Ovary (tissue), 7 donors: ENCODE measurements at regions not wholly inside any gene's neighbourhood (a gene's known extent, or its start where the extent isn't known, plus 50 kb on each side); places are given as distances from the start of the nearest gene placed in this dataset.

ENCODE experiments used
- DNase-seq, 5 donors: peaks; one replicate each; pipeline ENCODE4 v3.0.0-alpha.2; 2019 to 2020
- H3K27ac ChIP-seq, 2 donors: fragments of 200-600 bp; one replicate each; pipeline versions ENCODE4 v1.5.1 to v1.8.0; 2019 to 2022
- H3K27me3 ChIP-seq: fragments of 200-600 bp; one replicate; pipeline ENCODE4 v1.8.0; 2022
- H3K36me3 ChIP-seq: fragments of 200-600 bp; sonication (generic); one replicate; pipeline ENCODE4 v1.5.1; 2019
- H3K4me1 ChIP-seq: one replicate; pipeline ENCODE4 v1.8.1; 2013; ENCODE audit warnings: mild to moderate bottlenecking, moderate library complexity; ENCODE audit not compliant: insufficient read depth
- H3K4me3 ChIP-seq: fragments of 200-600 bp; sonication (generic); one replicate; pipeline ENCODE4 v1.5.1; 2017
- H3K9me3 ChIP-seq, 2 donors: fragments of 200-600 bp in 1 of 2; sonication (generic) in 1 of 2; one replicate each; pipeline versions ENCODE4 v1.5.1 to v1.8.1; 2013 to 2019; ENCODE audit warnings: mild to moderate bottlenecking in 1 of 2, moderate library complexity in 1 of 2
- CTCF ChIP-seq, 3 donors: fragments of 450-650 bp in 2 of 3; fragments of 200-600 bp in 1 of 3; IDR thresholded peaks; one replicate each; pipeline versions ENCODE4 v1.5.1 to v1.8.0; 2016 to 2022; ENCODE audit warnings: antibody characterized with exemption in 3 of 3, mild to moderate bottlenecking in 1 of 3
- EP300 ChIP-seq: sonication (generic); formaldehyde crosslinking; IDR thresholded peaks from one replicate; pipeline ENCODE4 v1.6.1; 2017; ENCODE audit warnings: antibody characterized with exemption
- POLR2A ChIP-seq: fragments of 450-650 bp; IDR thresholded peaks from one replicate; pipeline ENCODE4 v1.6.1; 2017; ENCODE audit warnings: antibody characterized with exemption, mild to moderate bottlenecking, moderate library complexity
- WGBS, 3 donors: extraction: QIAGEN DNeasy Blood & Tissue Kit in 1 of 3; methylation state at CpG; one replicate each; pipeline versions ENCODE4 v1.1.5 to v1.1.7; 2013 to 2017; 5-methylcytosine and 5-hydroxymethylcytosine counted together
- intact Hi-C, 4 donors: fragments of 100-400 bp; cut with DNase I; formaldehyde crosslinking; loops; one replicate each; pipeline versions ENCODE4 v1.11.0 to v1.15.1; 2022 to 2023
- donor health status: DM: no; HTN: no; CAD: no; lungs with moderate emphysema.
- donor health status: DM: no; HTN: no; CAD: no.
- donor health status: Bipolar disorder and iron deficiency.
- donor health status: DM: no; HTN: no; CAD: no.
- donor health status: DM: yes; HTN: yes; CAD: no.

GRCh38 chr16:85165781-85166180, 53.5 kb upstream of the CIBAR2 start:
- H3K36me3 ChIP-seq, result no peaks in the 10 kb centered on the region
- intact Hi-C loops, result no loop called here
- H3K27ac ChIP-seq, result no peak overlapping the region
- TF ChIP-seq CTCF (IDR thresholded peaks at IDR 0.05), result no peak
- 92 to 94% (median 93%) methylated on average over 7 of the region's 7 CpGs for WGBS, 3 donors
- peaks cover 17% of the 10 kb centered on the region for H3K4me1 ChIP-seq
- no peak for DNase-seq
- no peaks in the 10 kb centered on the region for H3K9me3 ChIP-seq
- H3K4me3 ChIP-seq, result no peak overlapping the region
- H3K27me3 ChIP-seq, result no peaks in the 10 kb centered on the region

- H3K27ac ChIP-seq, result no peak overlapping the region
- H3K36me3 ChIP-seq, result no peaks in the 10 kb centered on the region
- no peaks in the 10 kb centered on the region for H3K27me3 ChIP-seq
- DNase-seq, result no peak
- no peaks in the 10 kb centered on the region for H3K9me3 ChIP-seq
- TF ChIP-seq CTCF (IDR thresholded peaks at IDR 0.05) (no peak), EP300 (no peak), POLR2A (no peak)
- no peak overlapping the region for H3K4me3 ChIP-seq
- 80 to 85% (median 83%) methylated on average over 7 of the region's 7 CpGs for WGBS, 3 donors
- intact Hi-C loops, result no loop called here
- H3K4me1 ChIP-seq, result peaks cover 19% of the 10 kb centered on the region
Measured at GRCh38 chr16:85166281-85166680, 54.0 kb upstream of the CIBAR2 start.

- intact Hi-C loops, result no loop called here
- Histone ChIP-seq H3K4me3 (no peak overlapping the region), H3K27ac (no peak overlapping the region), H3K4me1 (peaks cover 19% of the 10 kb centered on the region), H3K36me3 (no peaks in the 10 kb centered on the region), H3K9me3 (no peaks in the 10 kb centered on the region), H3K27me3 (no peaks in the 10 kb centered on the region)
- 91 to 94% (median 94%) methylated on average over 22 of the region's 22 CpGs for WGBS, 3 donors
- no peak for DNase-seq
- TF ChIP-seq EP300 (no peak), CTCF (IDR thresholded peaks at IDR 0.05) (no peak), POLR2A (no peak)
Measured at GRCh38 chr16:85166699-85167588, 54.7 kb upstream of the CIBAR2 start.

GRCh38 chr16:85167589-85168537, 55.6 kb upstream of the CIBAR2 start:
- H3K27ac ChIP-seq, result no peak overlapping the region
- intact Hi-C loops, result no loop called here
- TF ChIP-seq POLR2A (no peak), CTCF (IDR thresholded peaks at IDR 0.05) (no peak), EP300 (no peak)

More at GRCh38 chr16:85167589-85168537, 55.6 kb upstream of the CIBAR2 start:
- H3K27me3 ChIP-seq, result no peaks in the 10 kb centered on the region
- H3K9me3 ChIP-seq, result no peaks in the 10 kb centered on the region
- 80 to 81% (median 80%) methylated on average over 22 of the region's 22 CpGs for WGBS, 3 donors
- H3K36me3 ChIP-seq, result no peaks in the 10 kb centered on the region
- H3K4me1 ChIP-seq, result peaks cover 20% of the 10 kb centered on the region
- no peak overlapping the region for H3K4me3 ChIP-seq
- no peak for DNase-seq
